ENCODE measurements at regions not wholly inside any gene's neighbourhood (a gene's known extent, or its start where the extent isn't known, plus 50 kb on each side); places are given as distances from the start of the nearest gene placed in this dataset.
A peak's percentile ranks its signal among the peaks of the same experiment; 100 is the strongest.
"Not testable (repeated sequence)": the region's sequence is repeated elsewhere in the genome, so short reads cannot be mapped to it uniquely, and the experiment has no call there.

GRCh38 chr1:118811156-118811555, 177.0 kb downstream of the TBX15 start:
- Histone ChIP-seq H3K27me3 (ENCODE audit: low read length) (0 out of 2 replicates have a peak, but pooled peaks cover 2% of the 10 kb centered on the region), H3K9me3 (ENCODE audit: low read length) (no peaks in the 10 kb centered on the region), H3K27ac (ENCODE audit: low read length) (no peak overlapping the region), H3K9me2 (replicated peaks; ENCODE audit: insufficient read depth, low read length) (no peaks in the 10 kb centered on the region), H3K4me1 (ENCODE audit: low read length) (no peaks in the 10 kb centered on the region), H4K20me1 (ENCODE audit: insufficient read depth, low read depth, low read length) (no peaks in the 10 kb centered on the region), H3K4me3 (ENCODE audit: low read length) (no peak overlapping the region), H3K79me2 (ENCODE audit: low read length) (no peaks in the 10 kb centered on the region), H2AFZ (ENCODE audit: low read length) (no peak overlapping the region), H3K36me3 (ENCODE audit: insufficient read depth, low read length) (no peaks in the 10 kb centered on the region), H3K9ac (ENCODE audit: low read length) (no peak overlapping the region), H3K4me2 (ENCODE audit: low read depth, low read length, poor library complexity, severe bottlenecking) (no peak overlapping the region)
- no peak for DNase-seq

GRCh38 chr1:118809586-118809985, 178.6 kb downstream of the TBX15 start:
- no peak overlapping the region for H3K4me3 ChIP-seq (ENCODE audit: low read length)
- no peaks in the 10 kb centered on the region for H3K9me3 ChIP-seq (ENCODE audit: low read length)

GRCh38 chr1:118803128-118803527, 185.0 kb downstream of the TBX15 start:
- not testable (repeated sequence) for H3K36me3 ChIP-seq (ENCODE audit: insufficient read depth, low read length); H3K4me1 ChIP-seq (ENCODE audit: low read length); H3K4me3 ChIP-seq (ENCODE audit: low read length); H3K9me2 ChIP-seq (replicated peaks; ENCODE audit: insufficient read depth, low read length); H3K27me3 ChIP-seq (ENCODE audit: low read length); H3K4me2 ChIP-seq (ENCODE audit: low read depth, low read length, poor library complexity, severe bottlenecking); H2AFZ ChIP-seq (ENCODE audit: low read length); H3K9ac ChIP-seq (ENCODE audit: low read length); H3K9me3 ChIP-seq (ENCODE audit: low read length); H4K20me1 ChIP-seq (ENCODE audit: insufficient read depth, low read depth, low read length); DNase-seq; H3K79me2 ChIP-seq (ENCODE audit: low read length); H3K27ac ChIP-seq (ENCODE audit: low read length)

More at GRCh38 chr1:118809586-118809985, 178.6 kb downstream of the TBX15 start:
- no peaks in the 10 kb centered on the region for H4K20me1 ChIP-seq (ENCODE audit: insufficient read depth, low read depth, low read length)
- no peak overlapping the region for H2AFZ ChIP-seq (ENCODE audit: low read length)
- no peaks in the 10 kb centered on the region for H3K4me1 ChIP-seq (ENCODE audit: low read length)
- H3K9me2 ChIP-seq (replicated peaks; ENCODE audit: insufficient read depth, low read length), result no peaks in the 10 kb centered on the region
- H3K27ac ChIP-seq (ENCODE audit: low read length), result no peak overlapping the region
- no peaks in the 10 kb centered on the region for H3K79me2 ChIP-seq (ENCODE audit: low read length)
- no peak overlapping the region for H3K4me2 ChIP-seq (ENCODE audit: low read depth, low read length, poor library complexity, severe bottlenecking)
- no peaks in the 10 kb centered on the region for H3K36me3 ChIP-seq (ENCODE audit: insufficient read depth, low read length)
- no peak for DNase-seq
- 0 out of 2 replicates have a peak, but pooled peaks cover 2% of the 10 kb centered on the region for H3K27me3 ChIP-seq (ENCODE audit: low read length)
- H3K9ac ChIP-seq (ENCODE audit: low read length), result no peak overlapping the region

- Histone ChIP-seq H3K9me2 (replicated peaks; ENCODE audit: insufficient read depth, low read length) (no peaks in the 10 kb centered on the region), H3K36me3 (ENCODE audit: insufficient read depth, low read length) (no peaks in the 10 kb centered on the region), H3K79me2 (ENCODE audit: low read length) (no peaks in the 10 kb centered on the region), H3K4me1 (ENCODE audit: low read length) (peaks cover 9% of the 10 kb centered on the region), H3K9ac (ENCODE audit: low read length) (no peak overlapping the region), H2AFZ (ENCODE audit: low read length) (no peak overlapping the region), H3K27me3 (ENCODE audit: low read length) (no peaks in the 10 kb centered on the region), H4K20me1 (ENCODE audit: insufficient read depth, low read depth, low read length) (no peaks in the 10 kb centered on the region), H3K4me3 (ENCODE audit: low read length) (no peak overlapping the region), H3K9me3 (ENCODE audit: low read length) (no peaks in the 10 kb centered on the region), H3K27ac (ENCODE audit: low read length) (no peak overlapping the region), H3K4me2 (ENCODE audit: low read depth, low read length, poor library complexity, severe bottlenecking) (no peak overlapping the region)
- no peak for DNase-seq
Measured at GRCh38 chr1:118791094-118791691, 196.9 kb downstream of the TBX15 start.

GRCh38 chr1:118788463-118788862, 199.7 kb downstream of the TBX15 start:
- H3K36me3 ChIP-seq (ENCODE audit: insufficient read depth, low read length), result no peaks in the 10 kb centered on the region
- no peaks in the 10 kb centered on the region for H3K9me2 ChIP-seq (replicated peaks; ENCODE audit: insufficient read depth, low read length)
- no peaks in the 10 kb centered on the region for H4K20me1 ChIP-seq (ENCODE audit: insufficient read depth, low read depth, low read length)
- H3K9ac ChIP-seq (ENCODE audit: low read length), result no peak overlapping the region
- H2AFZ ChIP-seq (ENCODE audit: low read length), result no peak overlapping the region
- H3K27me3 ChIP-seq (ENCODE audit: low read length), result no peaks in the 10 kb centered on the region
- no peak overlapping the region for H3K4me3 ChIP-seq (ENCODE audit: low read length)
- no peaks in the 10 kb centered on the region for H3K79me2 ChIP-seq (ENCODE audit: low read length)
- H3K4me2 ChIP-seq (ENCODE audit: low read depth, low read length, poor library complexity, severe bottlenecking), result no peak overlapping the region
- peaks cover 14% of the 10 kb centered on the region for H3K4me1 ChIP-seq (ENCODE audit: low read length)
- no peaks in the 10 kb centered on the region for H3K9me3 ChIP-seq (ENCODE audit: low read length)
- no peak for DNase-seq
- no peak overlapping the region for H3K27ac ChIP-seq (ENCODE audit: low read length)

GRCh38 chr1:118786454-118787155, 201.5 kb downstream of the TBX15 start:
- Histone ChIP-seq H3K4me2 (ENCODE audit: low read depth, low read length, poor library complexity, severe bottlenecking) (no peak overlapping the region), H3K9me2 (replicated peaks; ENCODE audit: insufficient read depth, low read length) (no peaks in the 10 kb centered on the region), H3K27ac (ENCODE audit: low read length) (no peak overlapping the region), H3K9ac (ENCODE audit: low read length) (no peak overlapping the region), H4K20me1 (ENCODE audit: insufficient read depth, low read depth, low read length) (no peaks in the 10 kb centered on the region), H2AFZ (ENCODE audit: low read length) (no peak overlapping the region), H3K27me3 (ENCODE audit: low read length) (no peaks in the 10 kb centered on the region), H3K4me1 (ENCODE audit: low read length) (peaks cover 14% of the 10 kb centered on the region), H3K79me2 (ENCODE audit: low read length) (no peaks in the 10 kb centered on the region), H3K4me3 (ENCODE audit: low read length) (no peak overlapping the region), H3K36me3 (ENCODE audit: insufficient read depth, low read length) (no peaks in the 10 kb centered on the region), H3K9me3 (ENCODE audit: low read length) (no peaks in the 10 kb centered on the region)
- peak; percentile 50 for DNase-seq

- Histone ChIP-seq H3K9me3 (ENCODE audit: low read length) (no peaks in the 10 kb centered on the region), H3K4me1 (ENCODE audit: low read length) (peaks cover 14% of the 10 kb centered on the region), H3K9ac (ENCODE audit: low read length) (no peak overlapping the region), H3K27ac (ENCODE audit: low read length) (no peak overlapping the region), H3K27me3 (ENCODE audit: low read length) (no peaks in the 10 kb centered on the region), H3K36me3 (ENCODE audit: insufficient read depth, low read length) (no peaks in the 10 kb centered on the region), H4K20me1 (ENCODE audit: insufficient read depth, low read depth, low read length) (no peaks in the 10 kb centered on the region), H3K4me3 (ENCODE audit: low read length) (no peak overlapping the region), H3K9me2 (replicated peaks; ENCODE audit: insufficient read depth, low read length) (no peaks in the 10 kb centered on the region), H3K4me2 (ENCODE audit: low read depth, low read length, poor library complexity, severe bottlenecking) (no peak overlapping the region), H3K79me2 (ENCODE audit: low read length) (no peaks in the 10 kb centered on the region), H2AFZ (ENCODE audit: low read length) (no peak overlapping the region)
- DNase-seq, result peak; percentile 51
Measured at GRCh38 chr1:118785246-118785645, 202.9 kb downstream of the TBX15 start.

- H3K36me3 ChIP-seq (ENCODE audit: insufficient read depth, low read length), result no peaks in the 10 kb centered on the region
Measured at GRCh38 chr1:118783095-118783758, 204.9 kb downstream of the TBX15 start.

More at GRCh38 chr1:118783095-118783758, 204.9 kb downstream of the TBX15 start:
- Histone ChIP-seq H3K4me1 (ENCODE audit: low read length) (peaks cover 14% of the 10 kb centered on the region), H3K9ac (ENCODE audit: low read length) (no peak overlapping the region), H3K4me2 (ENCODE audit: low read depth, low read length, poor library complexity, severe bottlenecking) (no peak overlapping the region), H3K9me2 (replicated peaks; ENCODE audit: insufficient read depth, low read length) (no peaks in the 10 kb centered on the region), H3K27ac (ENCODE audit: low read length) (no peak overlapping the region), H3K27me3 (ENCODE audit: low read length) (no peaks in the 10 kb centered on the region), H3K79me2 (ENCODE audit: low read length) (no peaks in the 10 kb centered on the region), H2AFZ (ENCODE audit: low read length) (no peak overlapping the region), H4K20me1 (ENCODE audit: insufficient read depth, low read depth, low read length) (no peaks in the 10 kb centered on the region), H3K4me3 (ENCODE audit: low read length) (no peak overlapping the region), H3K9me3 (ENCODE audit: low read length) (no peaks in the 10 kb centered on the region)
- no peak for DNase-seq

Measured in Karpas-422 (cell line).